ENCODE measurements at regions not wholly inside any gene's neighbourhood (a gene's known extent, or its start where the extent isn't known, plus 50 kb on each side); places are given as distances from the start of the nearest gene placed in this dataset.

GRCh38 chr4:137647375-137647774 lies 115.1 kb upstream of the PCDH18 start:
- TF ChIP-seq, protein P1, sequence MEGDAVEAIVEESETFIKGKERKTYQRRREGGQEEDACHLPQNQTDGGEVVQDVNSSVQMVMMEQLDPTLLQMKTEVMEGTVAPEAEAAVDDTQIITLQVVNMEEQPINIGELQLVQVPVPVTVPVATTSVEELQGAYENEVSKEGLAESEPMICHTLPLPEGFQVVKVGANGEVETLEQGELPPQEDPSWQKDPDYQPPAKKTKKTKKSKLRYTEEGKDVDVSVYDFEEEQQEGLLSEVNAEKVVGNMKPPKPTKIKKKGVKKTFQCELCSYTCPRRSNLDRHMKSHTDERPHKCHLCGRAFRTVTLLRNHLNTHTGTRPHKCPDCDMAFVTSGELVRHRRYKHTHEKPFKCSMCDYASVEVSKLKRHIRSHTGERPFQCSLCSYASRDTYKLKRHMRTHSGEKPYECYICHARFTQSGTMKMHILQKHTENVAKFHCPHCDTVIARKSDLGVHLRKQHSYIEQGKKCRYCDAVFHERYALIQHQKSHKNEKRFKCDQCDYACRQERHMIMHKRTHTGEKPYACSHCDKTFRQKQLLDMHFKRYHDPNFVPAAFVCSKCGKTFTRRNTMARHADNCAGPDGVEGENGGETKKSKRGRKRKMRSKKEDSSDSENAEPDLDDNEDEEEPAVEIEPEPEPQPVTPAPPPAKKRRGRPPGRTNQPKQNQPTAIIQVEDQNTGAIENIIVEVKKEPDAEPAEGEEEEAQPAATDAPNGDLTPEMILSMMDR (tag by site-specific recombination; IDR thresholded peaks at IDR 0.05): no peak
- TF ChIP-seq AEBP2 (tag by site-specific recombination; IDR thresholded peaks at IDR 0.05; ENCODE audit: borderline replicate concordance): no peak
- TF ChIP-seq ZNF544 (tag by site-specific recombination; IDR thresholded peaks at IDR 0.05): no peak
- TF ChIP-seq REST (tag by site-specific recombination; IDR thresholded peaks at IDR 0.05): no peak
- no peak for TF ChIP-seq PBX3 (CRISPR knock-in tag; IDR thresholded peaks at IDR 0.05)
- TF ChIP-seq YY1 (tag by site-specific recombination; IDR thresholded peaks at IDR 0.05): no peak
- no peak for TF ChIP-seq PRDM10 (tag by site-specific recombination; IDR thresholded peaks at IDR 0.05)
- TF ChIP-seq MYNN (tag by site-specific recombination; IDR thresholded peaks at IDR 0.05; ENCODE audit: borderline replicate concordance): no peak

Data from HEK293 (cell line).